Spleen (tissue), 7 donors: ENCODE measurements at regions not wholly inside any gene's neighbourhood (a gene's known extent, or its start where the extent isn't known, plus 50 kb on each side); places are given as distances from the start of the nearest gene placed in this dataset.
"Not testable (repeated sequence)": the region's sequence is repeated elsewhere in the genome, so short reads cannot be mapped to it uniquely, and the experiment has no call there.

ENCODE experiments used
- CTCF ChIP-seq, 11 experiments: fragments of 200-600 bp in 7 of 11; fragments of 450-650 bp in 4 of 11; sonication (generic) in 4 of 11; IDR thresholded peaks in 8 of 11; conservative IDR thresholded peaks in 3 of 11; 1 replicate in 7 of 11; 2 replicates in 4 of 11; pipeline versions ENCODE4 v1.4.0 to v1.8.0; 2016 to 2021; ENCODE audit warnings: antibody characterized with exemption in 11 of 11, inconsistent platforms in 4 of 11, mild to moderate bottlenecking in 1 of 11
- POLR2A ChIP-seq, 3 donors: fragments of 450-650 bp; IDR thresholded peaks; one replicate each; pipeline ENCODE4 v1.5.1; 2017; ENCODE audit warnings: antibody characterized with exemption in 3 of 3, mild to moderate bottlenecking in 1 of 3
- donor health status: DM: no; HTN: no; CAD: no; lungs with moderate emphysema.
- donor health status: DM: no; HTN: no; CAD: no.
- donor health status: DM: no; HTN: no; CAD: no.

GRCh38 chr17:62233822-62234481, 146.4 kb upstream of the EFCAB3 start:
- not testable (repeated sequence) for TF ChIP-seq CTCF (IDR thresholded peaks at IDR 0.05 in 8 of 11, conservative IDR thresholded peaks at IDR 0.05 in 3 of 11); POLR2A (IDR thresholded peaks at IDR 0.05)
